Glomerular endothelial cell (primary cell): ENCODE measurements at regions not wholly inside any gene's neighbourhood (a gene's known extent, or its start where the extent isn't known, plus 50 kb on each side); places are given as distances from the start of the nearest gene placed in this dataset.

Experiments used
- DNase-seq: peaks from one replicate; pipeline ENCODE4 v3.0.0-alpha.2; 2011; ENCODE audit warnings: low read depth, low spot score; ENCODE audit errors: extremely low read depth

- no peak for DNase-seq
Measured at GRCh38 chr1:55420929-55421716, 206.0 kb upstream of the USP24 start.

- no peak for DNase-seq
Measured at GRCh38 chr1:55420026-55420425, 204.9 kb upstream of the USP24 start.

- DNase-seq = no peak
Measured at GRCh38 chr1:55418208-55419000, 203.2 kb upstream of the USP24 start.

GRCh38 chr1:55416164-55416842 lies 201.1 kb upstream of the USP24 start:
- DNase-seq = no peak

- DNase-seq = no peak
Measured at GRCh38 chr1:55413286-55413685, 198.1 kb upstream of the USP24 start.

GRCh38 chr1:55412060-55412459 lies 196.9 kb upstream of the USP24 start:
- DNase-seq = no peak

GRCh38 chr1:55402671-55403464 lies 187.7 kb upstream of the USP24 start:
- no peak for DNase-seq

GRCh38 chr1:55402142-55402541 lies 187.0 kb upstream of the USP24 start:
- DNase-seq = no peak

- DNase-seq = no peak
Measured at GRCh38 chr1:55400508-55400907, 185.3 kb upstream of the USP24 start.

GRCh38 chr1:55399346-55399745 lies 184.2 kb upstream of the USP24 start:
- DNase-seq = no peak

GRCh38 chr1:55396381-55396891 lies 181.3 kb upstream of the USP24 start:
- no peak for DNase-seq

- no peak for DNase-seq
Measured at GRCh38 chr1:55388960-55389359, 173.8 kb upstream of the USP24 start.

- no peak for DNase-seq
Measured at GRCh38 chr1:55387145-55387544, 172.0 kb upstream of the USP24 start.

- no peak for DNase-seq
Measured at GRCh38 chr1:55386456-55386855, 171.3 kb upstream of the USP24 start.

GRCh38 chr1:55385402-55386018 lies 170.3 kb upstream of the USP24 start:
- DNase-seq = no peak

- DNase-seq = no peak
Measured at GRCh38 chr1:55384637-55385036, 169.5 kb upstream of the USP24 start.

- no peak for DNase-seq
Measured at GRCh38 chr1:55382806-55383305, 167.7 kb upstream of the USP24 start.

GRCh38 chr1:55381983-55382382 lies 166.8 kb upstream of the USP24 start:
- DNase-seq = no peak

GRCh38 chr1:55381491-55381890 lies 166.3 kb upstream of the USP24 start:
- DNase-seq = no peak
